Heart right ventricle (tissue), 16 donors: ENCODE measurements at regions not wholly inside any gene's neighbourhood (a gene's known extent, or its start where the extent isn't known, plus 50 kb on each side); places are given as distances from the start of the nearest gene placed in this dataset.

ENCODE experiments used
- ATAC-seq, 8 donors: fragments of 200-7000 bp; cut with Tn5 transposase; one replicate each; pipeline ENCODE4 v1.9.1; 2020; ENCODE audit warnings: mild to moderate bottlenecking in 8 of 8, moderate library complexity in 8 of 8, moderate number of reproducible peaks in 1 of 8
- DNase-seq, 2 donors: peaks; one replicate each; pipeline ENCODE4 v3.0.0-alpha.2; 2020
- H3K27ac ChIP-seq, 10 donors: fragments of 200-600 bp; sonication (generic) in 2 of 10; one replicate each; pipeline versions ENCODE4 v1.5.0 to v1.8.0; 2020 to 2022; ENCODE audit warnings: mild to moderate bottlenecking in 3 of 10
- H3K27me3 ChIP-seq, 7 donors: fragments of 200-600 bp; one replicate each; pipeline ENCODE4 v1.8.0; 2021 to 2022; ENCODE audit warnings: mild to moderate bottlenecking in 2 of 7
- H3K36me3 ChIP-seq, 9 donors: fragments of 200-600 bp; sonication (generic) in 1 of 9; one replicate each; pipeline versions ENCODE4 v1.5.0 to v1.8.0; 2020 to 2022; ENCODE audit warnings: mild to moderate bottlenecking in 2 of 9
- H3K4me1 ChIP-seq, 9 donors: fragments of 200-600 bp; sonication (generic) in 1 of 9; one replicate each; pipeline versions ENCODE4 v1.5.0 to v1.8.0; 2020 to 2022; ENCODE audit warnings: mild to moderate bottlenecking in 4 of 9
- H3K4me3 ChIP-seq, 10 donors: fragments of 200-600 bp; sonication (generic) in 2 of 10; one replicate each; pipeline versions ENCODE4 v1.5.0 to v1.8.0; 2020 to 2022; ENCODE audit warnings: mild to moderate bottlenecking in 7 of 10, moderate library complexity in 2 of 10
- H3K9me3 ChIP-seq, 11 donors: fragments of 200-600 bp in 10 of 11; sonication (generic) in 2 of 11; one replicate each; pipeline versions ENCODE4 v1.5.0 to v1.8.0; 2013 to 2022; ENCODE audit warnings: mild to moderate bottlenecking in 2 of 11, control low read depth in 1 of 11, moderate library complexity in 1 of 11
- WGBS, 2 donors: extraction: QIAGEN DNeasy Blood & Tissue Kit; methylation state at CpG; one replicate each; pipeline ENCODE4 v1.1.7; 2013; ENCODE audit warnings: inconsistent platforms in 1 of 2; 5-methylcytosine and 5-hydroxymethylcytosine counted together
- intact Hi-C, 10 donors: fragments of 100-400 bp; cut with DNase I; formaldehyde crosslinking; loops; one replicate each; pipeline versions ENCODE4 v1.11.1 to v1.14.2; 2022
- TF ChIP-seq, protein P1 (sequence below), 9 donors: fragments of 200-600 bp; sonication (generic) in 2 of 9; IDR thresholded peaks; one replicate each; pipeline versions ENCODE4 v1.5.0 to v1.8.0; 2021 to 2022; ENCODE audit warnings: antibody characterized with exemption in 9 of 9, mild to moderate bottlenecking in 5 of 9, moderate library complexity in 1 of 9
- donor health status: Arrhythmogenic right ventricular cardiomyopathy.
- donor health status: ischemic (EF 13 %, LVEDD 7.1; RV severe dilation, severe dysfunction).
- donor health status: healthy with polysubstance abuse.
- donor health status: DM: no; HTN: yes; CAD: no.
- donor health status: DM: no; HTN: no; CAD: no.
- donor health status: ischemic (EF 25% LVEDD 6.9; RV normal size, moderate dysfunction).
- donor health status: ischemic (EF 25% LVEDD 5.7; RV mildly dilated, moderate dysfunction).
- donor health status: healthy.
- donor health status: DM: yes; HTN: yes; CAD: no.
- donor health status: Ischemic cardiomyopathy.
- donor health status: ischemic (EF 35%, LVEDD 5.7; RV mildly dilated, moderate dysfunction).
- donor health status: nonischemic (EF 11% LVEDD 7.7; RV severe dilation, severe dysfunction).
- donor health status: DM: yes; HTN: yes; CAD: no.
- donor health status: PGD.
- donor health status: ischemic (EF 29% LVEDD 5.4; RV normal size, mild dysfunction).
- donor health status: nonischemic (EF 23%, LVEDD 6.1; RV moderate dilation, normal function).

DNA sequence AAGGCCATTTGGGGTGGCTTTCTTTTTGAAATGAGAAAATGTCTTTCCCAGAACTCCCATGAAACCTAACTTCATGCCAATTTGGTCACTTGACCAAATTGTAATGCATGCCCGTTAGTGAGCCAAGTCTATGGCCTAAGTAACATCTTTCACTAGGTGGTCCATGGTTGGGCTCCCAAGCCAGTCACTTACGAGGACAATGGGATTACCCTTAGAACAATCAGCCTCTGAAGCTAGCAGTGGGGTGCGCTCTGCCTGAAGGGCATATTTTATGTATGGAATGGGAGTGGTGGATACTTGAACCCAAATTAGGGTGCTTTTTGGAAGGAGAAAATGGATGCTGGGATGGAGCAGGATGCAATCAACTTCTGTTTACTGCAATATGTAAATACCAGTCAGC lies 127.4 kb upstream of the GOLIM4 start:
- Histone ChIP-seq H3K27me3 (peaks cover 0 to 15% (median 0%) of the 10 kb centered on the region in 7 donors), H3K36me3 (no peaks in the 10 kb centered on the region), H3K27ac (no peak overlapping the region), H3K9me3 (peaks cover 0 to under 1% (median 0%) of the 10 kb centered on the region in 11 donors), H3K4me1 (no peaks in the 10 kb centered on the region), H3K4me3 (no peak overlapping the region)
- DNase-seq (no peak), ATAC-seq (no peak)
- 89 to 97% methylated on average over 3 of the region's 3 CpGs for WGBS, 2 donors
- TF ChIP-seq, protein P1, sequence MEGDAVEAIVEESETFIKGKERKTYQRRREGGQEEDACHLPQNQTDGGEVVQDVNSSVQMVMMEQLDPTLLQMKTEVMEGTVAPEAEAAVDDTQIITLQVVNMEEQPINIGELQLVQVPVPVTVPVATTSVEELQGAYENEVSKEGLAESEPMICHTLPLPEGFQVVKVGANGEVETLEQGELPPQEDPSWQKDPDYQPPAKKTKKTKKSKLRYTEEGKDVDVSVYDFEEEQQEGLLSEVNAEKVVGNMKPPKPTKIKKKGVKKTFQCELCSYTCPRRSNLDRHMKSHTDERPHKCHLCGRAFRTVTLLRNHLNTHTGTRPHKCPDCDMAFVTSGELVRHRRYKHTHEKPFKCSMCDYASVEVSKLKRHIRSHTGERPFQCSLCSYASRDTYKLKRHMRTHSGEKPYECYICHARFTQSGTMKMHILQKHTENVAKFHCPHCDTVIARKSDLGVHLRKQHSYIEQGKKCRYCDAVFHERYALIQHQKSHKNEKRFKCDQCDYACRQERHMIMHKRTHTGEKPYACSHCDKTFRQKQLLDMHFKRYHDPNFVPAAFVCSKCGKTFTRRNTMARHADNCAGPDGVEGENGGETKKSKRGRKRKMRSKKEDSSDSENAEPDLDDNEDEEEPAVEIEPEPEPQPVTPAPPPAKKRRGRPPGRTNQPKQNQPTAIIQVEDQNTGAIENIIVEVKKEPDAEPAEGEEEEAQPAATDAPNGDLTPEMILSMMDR (IDR thresholded peaks at IDR 0.05) = no peak
- intact Hi-C loops = no loop called here

DNA sequence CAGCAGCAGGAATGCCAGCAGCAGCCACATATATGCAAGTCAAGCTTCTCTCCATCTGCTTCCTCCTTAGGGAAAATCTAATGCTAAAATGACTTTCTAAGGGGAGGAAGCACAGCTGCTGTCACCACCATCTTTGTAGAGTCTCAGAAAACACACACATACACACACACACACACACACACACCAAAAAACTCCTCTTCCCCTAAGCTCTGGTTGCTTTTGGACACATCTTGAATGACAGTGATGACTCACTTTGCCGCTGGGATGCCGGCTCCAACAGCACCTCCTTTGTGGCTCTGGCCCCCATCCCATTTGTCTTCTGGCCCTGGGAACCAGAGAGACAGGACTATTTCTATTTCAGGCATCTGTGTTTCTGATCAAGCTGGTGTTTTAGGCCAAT lies 124.8 kb upstream of the GOLIM4 start:
- no peak overlapping the region for H3K4me3 ChIP-seq
- 44 to 53% methylated on average over 2 of the region's 2 CpGs for WGBS, 2 donors
- H3K9me3 ChIP-seq = no peaks in the 10 kb centered on the region
- no peak for DNase-seq
- H3K36me3 ChIP-seq = no peaks in the 10 kb centered on the region
- no peak overlapping the region for H3K27ac ChIP-seq
- intact Hi-C loops = no loop called here
- peaks cover 0 to 15% (median 0%) of the 10 kb centered on the region in 7 donors for H3K27me3 ChIP-seq
- no peaks in the 10 kb centered on the region for H3K4me1 ChIP-seq
- TF ChIP-seq, protein P1 (IDR thresholded peaks at IDR 0.05) = no peak
- no peak for ATAC-seq

DNA sequence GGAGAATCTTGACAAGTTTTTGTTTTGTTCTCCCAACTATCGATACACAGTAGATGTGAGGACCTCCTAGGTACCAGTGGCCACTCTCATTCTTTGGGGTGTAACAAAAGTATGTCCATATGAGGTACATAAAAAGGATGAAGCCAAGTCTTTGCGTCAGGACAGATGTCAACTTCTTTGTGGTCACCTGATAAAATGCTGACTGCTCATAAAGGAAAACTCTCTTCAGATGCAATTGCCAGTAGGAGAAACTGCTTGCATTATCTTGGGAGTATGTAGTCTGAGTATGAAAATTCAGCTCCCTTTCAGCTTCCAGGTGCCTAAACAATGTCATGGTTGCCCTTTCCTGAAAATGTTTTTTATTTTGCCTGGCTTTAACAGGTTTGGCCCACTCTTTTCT lies 123.8 kb upstream of the GOLIM4 start:
- H3K36me3 ChIP-seq = no peaks in the 10 kb centered on the region
- WGBS, 2 donors = 84 to 88% methylated on average over 2 of the region's 2 CpGs
- H3K9me3 ChIP-seq = no peaks in the 10 kb centered on the region
- DNase-seq = no peak
- ATAC-seq = no peak
- peaks cover 0 to 15% (median 0%) of the 10 kb centered on the region in 7 donors for H3K27me3 ChIP-seq
- TF ChIP-seq, protein P1 (IDR thresholded peaks at IDR 0.05) = no peak
- H3K4me3 ChIP-seq = no peak overlapping the region
- no peaks in the 10 kb centered on the region for H3K4me1 ChIP-seq
- H3K27ac ChIP-seq = no peak overlapping the region
- intact Hi-C loops = loop anchor here in 1 of 10 donors (10.0 kb wide), 2 partner anchors 245 to 625 kb away; no protein-coding TSS in a partner anchor

DNA sequence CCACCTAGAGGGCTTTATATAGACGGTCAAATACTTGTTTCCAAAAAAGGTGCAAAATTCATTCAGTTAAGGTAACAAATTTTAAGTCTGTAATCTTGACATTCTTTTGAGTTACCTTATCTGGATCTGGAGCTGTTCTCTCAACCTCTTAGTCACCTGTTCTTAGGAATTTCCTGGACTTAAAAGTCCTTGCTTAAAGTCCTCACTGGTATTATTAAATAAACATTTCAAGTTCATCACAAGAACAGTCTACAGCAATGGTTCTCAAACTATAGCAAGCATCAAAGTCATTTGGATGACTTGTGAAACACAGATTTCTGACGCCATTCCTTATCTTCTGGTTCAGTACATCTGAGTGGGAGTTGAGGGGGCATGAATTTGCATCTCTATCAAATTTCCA lies 122.9 kb upstream of the GOLIM4 start:
- Histone ChIP-seq H3K27me3 (peaks cover 0 to 15% (median 0%) of the 10 kb centered on the region in 7 donors), H3K36me3 (no peaks in the 10 kb centered on the region), H3K9me3 (no peaks in the 10 kb centered on the region), H3K4me3 (no peak overlapping the region), H3K4me1 (peaks cover 0 to 4% (median 0%) of the 10 kb centered on the region in 9 donors), H3K27ac (no peak overlapping the region)
- DNase-seq (no peak), ATAC-seq (no peak)
- TF ChIP-seq, protein P1 (IDR thresholded peaks at IDR 0.05) = no peak
- 77 to 82% methylated on average over 2 of the region's 2 CpGs for WGBS, 2 donors
- intact Hi-C loops = loop anchor here in 1 of 10 donors (10.0 kb wide), 2 partner anchors 246 to 626 kb away; no protein-coding TSS in a partner anchor
